ENCODE measurements at regions not wholly inside any gene's neighbourhood (a gene's known extent, or its start where the extent isn't known, plus 50 kb on each side); places are given as distances from the start of the nearest gene placed in this dataset.
"Not testable (repeated sequence)": the region's sequence is repeated elsewhere in the genome, so short reads cannot be mapped to it uniquely, and the experiment has no call there.

- no peak for DNase-seq
Measured at GRCh38 chr2:221997100-221997499, 301.7 kb downstream of the PAX3 start.

DNA sequence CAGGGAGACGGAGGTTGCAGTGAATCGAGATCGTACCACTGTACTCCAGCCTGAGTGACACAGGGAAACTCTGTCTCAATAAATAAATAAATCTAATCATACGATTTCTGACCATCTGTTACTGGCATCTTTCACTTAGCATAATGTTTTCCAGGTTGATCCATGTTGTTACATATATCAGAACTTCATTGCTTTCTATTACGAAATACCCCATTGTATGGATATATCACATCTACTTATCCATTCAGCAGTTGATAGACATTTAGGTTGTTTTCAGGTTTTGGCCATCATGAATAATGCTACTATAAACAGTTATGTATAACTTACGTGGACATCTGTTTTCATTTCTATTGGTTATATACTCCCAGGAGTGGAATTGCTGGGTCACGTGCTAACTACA, 303.9 kb downstream of the PAX3 start:
- no peak for DNase-seq

DNA sequence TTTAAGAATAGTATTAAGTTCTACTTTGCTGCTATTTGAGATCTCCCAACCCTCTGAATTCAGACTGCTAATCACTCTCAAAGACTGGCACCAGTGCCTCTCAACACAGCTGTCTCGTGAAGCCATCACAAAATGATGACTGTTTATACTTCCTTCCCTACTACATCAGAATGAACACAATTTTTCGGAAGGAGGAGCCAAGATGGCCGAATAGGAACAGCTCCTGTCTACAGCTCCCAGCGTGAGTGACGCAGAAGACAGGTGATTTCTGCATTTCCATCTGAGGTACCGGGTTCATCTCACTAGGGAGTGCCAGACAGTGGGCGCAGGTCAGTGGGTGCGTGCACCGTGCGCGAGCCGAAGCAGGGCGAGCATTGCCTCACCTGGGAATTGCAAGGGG, 314.4 kb downstream of the PAX3 start:
- DNase-seq: not testable (repeated sequence)

GRCh38 chr2:221981912-221982470, 316.8 kb downstream of the PAX3 start:
- DNase-seq: no peak

GRCh38 chr2:221975151-221975550, 323.6 kb downstream of the PAX3 start:
- no peak for DNase-seq

- no peak for DNase-seq
Measured at GRCh38 chr2:221973902-221974301, 324.9 kb downstream of the PAX3 start.

- no peak for DNase-seq
Measured at GRCh38 chr2:221973502-221973901, 325.3 kb downstream of the PAX3 start.

GRCh38 chr2:221972813-221973478, 325.9 kb downstream of the PAX3 start:
- DNase-seq: no peak

GRCh38 chr2:221970389-221970788, 328.4 kb downstream of the PAX3 start:
- no peak for DNase-seq

- no peak for DNase-seq
Measured at GRCh38 chr2:221969830-221970144, 329.0 kb downstream of the PAX3 start.

GRCh38 chr2:221969087-221969829, 329.5 kb downstream of the PAX3 start:
- no peak for DNase-seq

DNA sequence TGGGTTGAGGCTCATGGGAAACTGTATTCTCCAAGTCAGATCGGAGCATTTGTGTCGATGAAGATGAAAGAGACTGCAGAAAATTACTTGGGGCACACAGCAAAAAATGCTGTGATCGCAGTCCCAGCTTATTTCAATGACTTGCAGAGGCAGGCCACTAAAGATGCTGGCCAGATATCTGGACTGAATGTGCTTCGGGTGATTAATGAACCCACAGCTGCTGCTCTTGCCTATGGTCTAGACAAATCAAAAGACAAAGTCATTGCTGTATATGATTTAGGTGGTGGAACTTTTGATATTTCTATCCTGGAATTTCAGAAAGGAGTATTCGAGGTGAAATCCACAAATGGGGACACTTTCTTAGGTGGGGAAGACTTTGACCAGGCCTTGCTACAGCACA, 336.6 kb downstream of the PAX3 start:
- DNase-seq: no peak

DNA sequence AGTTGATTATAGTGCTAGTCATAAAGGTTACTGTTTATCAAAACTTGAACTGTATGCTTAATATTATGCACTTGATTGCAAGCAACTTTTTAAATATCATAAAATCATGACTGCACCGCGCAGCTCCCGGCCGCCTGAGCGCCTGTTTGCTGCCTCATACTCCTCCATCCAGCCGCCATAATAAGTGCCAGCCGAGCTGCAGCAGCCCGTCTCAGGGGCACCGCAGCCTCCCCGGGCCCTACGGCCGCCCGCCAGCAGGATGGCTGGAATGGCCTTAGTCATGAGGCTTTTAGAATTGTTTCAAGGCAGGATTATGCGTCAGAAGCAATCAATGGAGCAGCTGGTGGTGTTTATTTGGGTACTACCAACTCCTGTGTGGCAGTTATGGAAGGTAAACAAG, 337.2 kb downstream of the PAX3 start:
- DNase-seq: no peak

GRCh38 chr2:221958224-221958623, 340.6 kb downstream of the PAX3 start:
- no peak for DNase-seq

DNA sequence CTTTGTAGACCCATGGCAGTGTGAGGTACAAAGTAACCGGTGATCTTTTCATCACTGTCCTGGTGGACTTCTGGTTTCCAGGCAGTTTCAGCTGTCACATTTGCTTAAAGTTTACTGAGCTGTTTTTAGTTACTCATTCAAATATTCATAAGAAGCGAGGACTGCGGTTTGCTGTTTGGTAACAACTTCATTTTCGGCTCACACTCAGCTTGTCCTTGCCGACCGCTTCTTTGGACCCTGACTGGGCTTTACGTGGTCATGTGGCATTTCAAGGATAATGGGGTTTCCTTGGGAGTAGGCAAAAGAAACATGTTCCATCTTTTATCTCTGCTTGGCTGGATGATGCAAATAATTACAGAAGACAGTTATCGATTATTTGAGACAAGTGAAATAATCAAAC, 350.7 kb downstream of the PAX3 start:
- DNase-seq: no peak

DNA sequence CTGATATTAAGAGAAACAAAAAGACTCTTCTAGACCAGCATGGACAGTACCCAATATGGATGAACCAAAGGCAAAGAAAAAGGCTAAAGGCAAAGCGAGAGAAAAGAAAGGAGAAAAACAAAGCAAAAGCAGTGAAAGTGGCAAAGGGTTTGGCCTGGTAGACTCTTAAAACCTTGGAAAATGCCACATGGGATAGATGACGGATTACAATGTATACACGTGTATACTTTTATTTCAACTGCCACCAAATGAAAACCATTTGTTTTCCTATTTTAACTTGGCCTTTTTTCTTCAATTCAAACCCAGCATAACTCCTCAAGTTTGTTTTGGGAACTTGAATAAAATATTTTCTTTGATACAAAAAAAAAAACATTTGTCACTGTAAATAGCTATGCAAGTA, 354.3 kb downstream of the PAX3 start:
- DNase-seq: not testable (repeated sequence)

GRCh38 chr2:221943076-221943810, 355.6 kb downstream of the PAX3 start:
- no peak for DNase-seq

DNA sequence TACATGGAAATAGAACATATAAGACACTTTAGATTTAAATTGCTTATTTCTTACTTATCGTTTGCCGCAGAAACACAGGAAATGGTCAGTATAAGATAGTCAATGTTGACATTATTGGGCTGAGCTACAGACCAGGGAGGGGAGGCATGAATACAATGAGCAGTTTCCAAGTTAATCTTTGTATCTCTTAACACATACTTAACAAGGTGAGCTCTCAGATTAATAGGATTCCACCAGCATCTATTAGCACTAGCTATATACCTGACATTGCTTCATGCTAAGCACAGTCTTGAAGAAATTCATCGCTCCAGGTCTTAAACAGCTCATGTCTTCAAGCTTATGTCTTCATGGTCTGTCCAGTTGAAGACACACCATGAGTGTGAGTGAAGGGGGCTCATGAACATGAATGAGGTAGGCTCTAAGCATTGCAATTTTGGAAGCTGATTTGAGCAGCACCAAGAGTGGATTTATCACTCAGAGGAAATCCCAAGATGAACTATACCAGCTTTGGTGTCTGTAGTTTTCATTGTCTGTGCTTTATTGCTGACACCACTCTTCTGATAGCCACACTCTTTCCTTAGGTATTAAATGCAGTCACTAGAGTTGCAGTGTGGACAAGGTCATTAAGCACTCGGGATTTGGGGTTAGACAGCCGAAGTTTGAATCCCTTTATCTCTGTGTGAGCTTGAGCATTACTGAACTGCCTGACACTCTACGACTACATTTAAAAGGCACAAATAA, 359.3 kb upstream of the EPHA4 start:
- no peak for DNase-seq

- DNase-seq: no peak
Measured at GRCh38 chr2:221929259-221929658, 357.2 kb upstream of the EPHA4 start.

- DNase-seq: no peak
Measured at GRCh38 chr2:221926327-221926726, 354.2 kb upstream of the EPHA4 start.

- no peak for DNase-seq
Measured at GRCh38 chr2:221924576-221924975, 352.5 kb upstream of the EPHA4 start.

DNA sequence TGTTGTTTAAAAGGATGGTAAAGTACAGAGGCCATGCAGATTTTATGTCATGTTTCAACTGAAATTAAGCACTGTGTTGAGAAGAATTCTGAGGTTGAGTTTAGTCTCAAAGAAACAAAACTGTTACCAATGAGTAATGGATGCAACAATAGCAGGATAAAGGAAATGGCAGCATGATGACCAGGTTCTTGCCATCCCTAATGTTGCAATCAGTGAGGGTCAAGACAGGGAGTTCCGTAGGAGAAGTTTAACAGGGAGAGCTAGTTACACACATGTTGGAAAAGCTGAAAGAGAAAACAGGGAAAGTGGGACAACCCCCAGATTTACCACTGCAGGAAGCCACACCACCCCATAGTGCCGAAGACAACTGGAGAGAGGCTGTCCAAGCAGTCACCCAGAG, 343.8 kb upstream of the EPHA4 start:
- no peak for DNase-seq

- no peak for DNase-seq
Measured at GRCh38 chr2:221914334-221914880, 342.3 kb upstream of the EPHA4 start.

Measured in bone marrow (tissue), 2 donors.